Endodermal cell (in vitro differentiated cells): ENCODE measurements at regions not wholly inside any gene's neighbourhood (a gene's known extent, or its start where the extent isn't known, plus 50 kb on each side); places are given as distances from the start of the nearest gene placed in this dataset.

ENCODE experiments used
- DNase-seq: peaks from one replicate; pipeline ENCODE4 v3.0.0-alpha.2; 2017
- H3K27ac ChIP-seq: 2 replicates; pipeline ENCODE4 v1.5.1; 2013; ENCODE audit warnings: mild to moderate bottlenecking, low read depth, low read length, moderate library complexity
- H3K27me3 ChIP-seq: 2 replicates; pipeline ENCODE4 v1.6.1; 2013; ENCODE audit warnings: mild to moderate bottlenecking, low read length, moderate library complexity; ENCODE audit not compliant: insufficient read depth, control insufficient read depth, poor library complexity, severe bottlenecking
- H3K36me3 ChIP-seq: 2 replicates; pipeline ENCODE4 v1.7.0; 2013; ENCODE audit warnings: mild to moderate bottlenecking, low read length, moderate library complexity; ENCODE audit not compliant: control insufficient read depth, insufficient read depth
- H3K4me1 ChIP-seq: one replicate; pipeline ENCODE4 v1.7.0; 2013; ENCODE audit warnings: low read length; ENCODE audit not compliant: control insufficient read depth, insufficient read depth
- H3K4me3 ChIP-seq: 2 replicates; pipeline ENCODE4 v1.5.1; 2013; ENCODE audit warnings: mild to moderate bottlenecking, low read length, moderate library complexity
- H3K9ac ChIP-seq: 2 replicates; pipeline ENCODE4 v1.6.1; 2013; ENCODE audit warnings: mild to moderate bottlenecking, low read length, moderate library complexity; ENCODE audit not compliant: poor library complexity, severe bottlenecking; ENCODE audit errors: extremely low read depth
- H3K9me3 ChIP-seq: 2 replicates; pipeline ENCODE4 v1.6.1; 2013; ENCODE audit warnings: mild to moderate bottlenecking, low read length, moderate library complexity; ENCODE audit not compliant: control insufficient read depth
- H3K27ac Mint-ChIP-seq: 2 replicates; pipeline ENCODE4 v1.8.0; 2020; ENCODE audit warnings: mixed read lengths
- H3K27me3 Mint-ChIP-seq: 2 replicates; pipeline ENCODE4 v1.8.0; 2021; ENCODE audit warnings: mild to moderate bottlenecking, mixed read lengths; ENCODE audit not compliant: insufficient read depth
- H3K36me3 Mint-ChIP-seq: 2 replicates; pipeline ENCODE4 v1.8.0; 2020; ENCODE audit warnings: low read depth, mixed read lengths
- H3K4me1 Mint-ChIP-seq: 2 replicates; pipeline ENCODE4 v1.8.0; 2020; ENCODE audit warnings: mixed read lengths
- H3K4me3 Mint-ChIP-seq: 2 replicates; pipeline ENCODE4 v1.8.0; 2020; ENCODE audit warnings: mild to moderate bottlenecking, moderate library complexity, mixed read lengths
- H3K9me3 Mint-ChIP-seq: 2 replicates; pipeline ENCODE4 v1.8.0; 2020; ENCODE audit warnings: mild to moderate bottlenecking, mixed read lengths
- WGBS, 2 experiments: methylation state at CpG; one replicate each; pipeline versions ENCODE4 v1.1.5 to v1.1.7; 2013; ENCODE audit warnings: missing lambda C conversion rate in 2 of 2, mixed read lengths in 1 of 2; ENCODE audit not compliant: insufficient coverage in 1 of 2, insufficient read length in 1 of 2; 5-methylcytosine and 5-hydroxymethylcytosine counted together
- TF ChIP-seq, protein P1 (sequence below): fragments of 200-600 bp; sonication (generic); conservative IDR thresholded peaks from 2 replicates; pipeline ENCODE4 v1.5.0; 2021; ENCODE audit warnings: antibody characterized with exemption, mild to moderate bottlenecking

DNA sequence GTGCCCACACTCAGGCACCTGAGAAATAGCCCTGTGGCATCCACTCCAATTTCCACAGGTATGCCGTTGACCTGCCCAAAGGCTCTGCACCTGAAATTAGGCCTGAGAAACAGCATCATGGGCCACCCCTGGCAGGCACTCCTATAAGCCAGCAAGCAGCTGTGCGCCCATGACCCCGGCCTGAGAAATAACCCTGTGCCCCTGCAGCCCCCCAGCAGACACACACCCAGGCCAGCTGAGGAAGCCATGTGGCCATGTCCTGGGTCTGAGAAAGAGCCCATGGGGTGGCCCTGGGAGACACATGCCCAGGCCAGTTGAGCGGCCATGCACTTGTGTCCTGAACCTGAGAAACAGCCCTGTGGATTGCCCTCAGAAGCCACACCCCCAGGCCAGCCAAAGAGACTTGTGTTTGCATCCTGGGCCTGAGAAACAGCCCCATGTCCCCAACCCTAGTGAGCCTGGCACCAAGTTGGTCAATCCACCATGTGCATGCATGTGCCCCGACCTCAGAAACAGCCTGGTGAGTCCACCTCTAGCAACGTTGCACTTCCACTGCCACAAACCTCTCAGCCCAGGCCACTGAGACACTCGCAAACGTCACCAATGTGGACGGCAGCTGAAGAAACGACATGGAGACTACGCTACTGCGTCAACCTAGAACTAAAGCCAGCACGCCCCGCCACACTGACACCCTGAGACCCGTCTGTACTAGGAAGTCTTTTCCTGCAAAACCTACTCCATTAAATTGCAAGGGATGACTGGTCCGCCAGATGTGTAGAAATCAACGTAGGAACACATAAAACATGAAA, 411.9 kb downstream of the TMEM121 start:
- Mint-ChIP-seq H3K27me3 (no peaks in the 10 kb centered on the region), H3K36me3 (no peaks in the 10 kb centered on the region), H3K4me1 (no peaks in the 10 kb centered on the region), H3K4me3 (no peak overlapping the region), H3K9me3 (peaks cover 99% of the 10 kb centered on the region), H3K27ac (no peak overlapping the region)
- TF ChIP-seq, protein P1, sequence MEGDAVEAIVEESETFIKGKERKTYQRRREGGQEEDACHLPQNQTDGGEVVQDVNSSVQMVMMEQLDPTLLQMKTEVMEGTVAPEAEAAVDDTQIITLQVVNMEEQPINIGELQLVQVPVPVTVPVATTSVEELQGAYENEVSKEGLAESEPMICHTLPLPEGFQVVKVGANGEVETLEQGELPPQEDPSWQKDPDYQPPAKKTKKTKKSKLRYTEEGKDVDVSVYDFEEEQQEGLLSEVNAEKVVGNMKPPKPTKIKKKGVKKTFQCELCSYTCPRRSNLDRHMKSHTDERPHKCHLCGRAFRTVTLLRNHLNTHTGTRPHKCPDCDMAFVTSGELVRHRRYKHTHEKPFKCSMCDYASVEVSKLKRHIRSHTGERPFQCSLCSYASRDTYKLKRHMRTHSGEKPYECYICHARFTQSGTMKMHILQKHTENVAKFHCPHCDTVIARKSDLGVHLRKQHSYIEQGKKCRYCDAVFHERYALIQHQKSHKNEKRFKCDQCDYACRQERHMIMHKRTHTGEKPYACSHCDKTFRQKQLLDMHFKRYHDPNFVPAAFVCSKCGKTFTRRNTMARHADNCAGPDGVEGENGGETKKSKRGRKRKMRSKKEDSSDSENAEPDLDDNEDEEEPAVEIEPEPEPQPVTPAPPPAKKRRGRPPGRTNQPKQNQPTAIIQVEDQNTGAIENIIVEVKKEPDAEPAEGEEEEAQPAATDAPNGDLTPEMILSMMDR, result no peak
- 81 to 82% methylated on average over 13 to 17 of the region's 17 CpGs for WGBS, 2 experiments
- peak; percentile 13 for DNase-seq
- Histone ChIP-seq H3K27me3 (no peaks in the 10 kb centered on the region), H3K9me3 (peaks cover 74% of the 10 kb centered on the region), H3K4me1 (no peaks in the 10 kb centered on the region), H3K9ac (no peak overlapping the region), H3K27ac (no peak overlapping the region), H3K4me3 (no peak overlapping the region), H3K36me3 (no peaks in the 10 kb centered on the region)

DNA sequence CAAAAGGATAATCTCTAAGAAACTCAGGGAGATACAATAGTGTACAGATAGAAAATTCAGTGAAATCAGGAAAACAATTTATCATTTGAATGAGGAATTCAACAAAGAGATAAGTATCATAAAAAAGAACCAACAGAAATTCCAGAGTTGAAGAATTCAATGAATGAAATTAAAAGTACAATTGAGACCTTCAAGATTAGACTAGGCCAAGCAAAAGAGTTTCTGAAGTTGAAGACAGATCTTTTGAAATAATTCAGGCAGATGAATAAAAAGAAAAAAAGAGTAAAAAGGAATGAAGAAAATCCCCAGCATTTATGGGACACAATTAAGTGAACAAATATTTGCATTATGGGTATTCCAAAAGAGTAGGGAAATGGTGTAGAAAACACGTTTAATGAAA, 412.6 kb downstream of the TMEM121 start:
- Mint-ChIP-seq H3K4me3 (no peak overlapping the region), H3K9me3 (peaks cover 99% of the 10 kb centered on the region), H3K27ac (no peak overlapping the region), H3K27me3 (no peaks in the 10 kb centered on the region), H3K36me3 (no peaks in the 10 kb centered on the region), H3K4me1 (no peaks in the 10 kb centered on the region)
- no peak overlapping the region for H3K9ac ChIP-seq
- H3K4me3 ChIP-seq, result no peak overlapping the region
- H3K4me1 ChIP-seq, result no peaks in the 10 kb centered on the region
- no peaks in the 10 kb centered on the region for H3K36me3 ChIP-seq
- no peak overlapping the region for H3K27ac ChIP-seq
- H3K27me3 ChIP-seq, result no peaks in the 10 kb centered on the region
- H3K9me3 ChIP-seq, result peaks cover 74% of the 10 kb centered on the region
- DNase-seq, result no peak
- TF ChIP-seq, protein P1, result no peak
- WGBS, 2 experiments, result 0% methylated on average over 1 of the region's 1 CpG

DNA sequence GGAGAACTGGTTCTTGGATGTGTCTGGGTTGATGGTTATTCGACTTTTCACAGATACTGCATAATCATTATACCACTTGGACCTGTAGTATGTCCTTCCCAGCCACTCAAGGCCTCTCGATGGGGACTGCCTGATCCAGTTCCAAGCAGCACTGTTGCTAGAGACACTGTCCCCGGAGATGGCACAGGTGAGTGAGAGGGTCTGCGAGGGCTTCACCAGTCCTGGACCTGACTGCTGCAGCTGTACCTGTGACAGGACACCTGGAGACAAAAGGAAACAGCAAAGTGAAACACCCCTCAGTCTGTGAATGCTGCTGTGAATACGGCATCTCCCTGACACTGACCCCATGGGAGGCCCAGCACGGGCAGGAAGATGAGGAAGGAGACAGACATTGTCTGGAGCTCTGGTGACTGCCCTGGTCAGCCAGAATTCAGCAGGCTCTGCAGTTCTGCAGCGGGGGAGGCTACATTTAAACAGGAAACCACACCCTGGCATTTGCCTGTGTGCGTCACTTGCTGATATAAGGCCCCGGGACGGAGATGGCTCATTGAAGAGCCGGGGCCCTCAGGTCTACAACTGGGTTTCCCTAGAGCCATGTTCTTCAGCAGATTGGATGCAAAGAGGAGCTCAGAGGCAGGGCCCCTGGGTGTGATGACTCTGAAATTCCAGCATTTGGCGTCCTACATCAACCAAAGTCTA, 413.6 kb downstream of the TMEM121 start:
- Mint-ChIP-seq H3K27ac (no peak overlapping the region), H3K4me1 (no peaks in the 10 kb centered on the region), H3K4me3 (no peak overlapping the region), H3K36me3 (no peaks in the 10 kb centered on the region), H3K9me3 (peaks cover 100% of the 10 kb centered on the region), H3K27me3 (no peaks in the 10 kb centered on the region)
- Histone ChIP-seq H3K4me1 (no peaks in the 10 kb centered on the region), H3K27ac (no peak overlapping the region), H3K9me3 (peaks cover 67% of the 10 kb centered on the region), H3K36me3 (no peaks in the 10 kb centered on the region), H3K9ac (no peak overlapping the region), H3K4me3 (no peak overlapping the region), H3K27me3 (no peaks in the 10 kb centered on the region)
- no peak for DNase-seq
- TF ChIP-seq, protein P1, result no peak
- 71 to 79% methylated on average over 11 to 12 of the region's 12 CpGs for WGBS, 2 experiments
